HG03159 (cell line): ENCODE measurements at regions not wholly inside any gene's neighbourhood (a gene's known extent, or its start where the extent isn't known, plus 50 kb on each side); places are given as distances from the start of the nearest gene placed in this dataset.
"Not testable (repeated sequence)": the region's sequence is repeated elsewhere in the genome, so short reads cannot be mapped to it uniquely, and the experiment has no call there.

Experiments used
- ATAC-seq: cut with Tn5 transposase; IDR thresholded peaks from one replicate; pipeline ENCODE4 v1.9.1; 2021; ENCODE audit warnings: mild to moderate bottlenecking, moderate library complexity; ENCODE audit not compliant: unreplicated experiment

- not testable (repeated sequence) for ATAC-seq
Observed at GRCh38 chr2:89537862-89538261, 846.4 kb downstream of the RPIA start.

- ATAC-seq, result not testable (repeated sequence)
Observed at GRCh38 chr2:89544110-89544509, 852.6 kb downstream of the RPIA start.

- not testable (repeated sequence) for ATAC-seq
Observed at GRCh38 chr2:89579154-89579553, 887.7 kb downstream of the RPIA start.

GRCh38 chr2:89582816-89583215 lies 891.3 kb downstream of the RPIA start:
- not testable (repeated sequence) for ATAC-seq

- not testable (repeated sequence) for ATAC-seq
Observed at GRCh38 chr2:89584046-89584445, 892.6 kb downstream of the RPIA start.

GRCh38 chr2:89584868-89585557 lies 893.5 kb downstream of the RPIA start:
- ATAC-seq, result not testable (repeated sequence)

- peak; percentile 85 for ATAC-seq
Observed at GRCh38 chr2:89585558-89585920, 894.1 kb downstream of the RPIA start.

GRCh38 chr2:89599843-89600242 lies 908.4 kb downstream of the RPIA start:
- ATAC-seq, result not testable (repeated sequence)

GRCh38 chr2:89606514-89606913 lies 915.0 kb downstream of the RPIA start:
- not testable (repeated sequence) for ATAC-seq

GRCh38 chr2:89610207-89610926 lies 918.9 kb downstream of the RPIA start:
- not testable (repeated sequence) for ATAC-seq

- ATAC-seq, result not testable (repeated sequence)
Observed at GRCh38 chr2:89610927-89611515, 919.5 kb downstream of the RPIA start.

- not testable (repeated sequence) for ATAC-seq
Observed at GRCh38 chr2:89611710-89612109, 920.2 kb downstream of the RPIA start.

GRCh38 chr2:89649268-89649667 lies 957.8 kb downstream of the RPIA start:
- ATAC-seq, result not testable (repeated sequence)

GRCh38 chr2:89679254-89679653 lies 987.8 kb downstream of the RPIA start:
- not testable (repeated sequence) for ATAC-seq
